RCC 7860 (cell line): ENCODE measurements at regions not wholly inside any gene's neighbourhood (a gene's known extent, or its start where the extent isn't known, plus 50 kb on each side); places are given as distances from the start of the nearest gene placed in this dataset.
"Not testable (repeated sequence)": the region's sequence is repeated elsewhere in the genome, so short reads cannot be mapped to it uniquely, and the experiment has no call there.

ENCODE experiments used
- DNase-seq: peaks from one replicate; pipeline ENCODE4 v3.0.0-alpha.2; 2015; ENCODE audit warnings: low spot score
- FAIRE-seq: peaks from 2 replicates; lab custom pipeline; 2012; peaks lifted over from hg19 to GRCh38; lab: Jason Lieb, UNC

- FAIRE-seq, result no peak
- DNase-seq, result no peak
These were observed 87.0 kb upstream of the SPRY4 start for GRCh38 chr5:142411656-142412425.

GRCh38 chr5:142411103-142411502, 86.3 kb upstream of the SPRY4 start:
- no peak for DNase-seq
- no peak for FAIRE-seq

DNA sequence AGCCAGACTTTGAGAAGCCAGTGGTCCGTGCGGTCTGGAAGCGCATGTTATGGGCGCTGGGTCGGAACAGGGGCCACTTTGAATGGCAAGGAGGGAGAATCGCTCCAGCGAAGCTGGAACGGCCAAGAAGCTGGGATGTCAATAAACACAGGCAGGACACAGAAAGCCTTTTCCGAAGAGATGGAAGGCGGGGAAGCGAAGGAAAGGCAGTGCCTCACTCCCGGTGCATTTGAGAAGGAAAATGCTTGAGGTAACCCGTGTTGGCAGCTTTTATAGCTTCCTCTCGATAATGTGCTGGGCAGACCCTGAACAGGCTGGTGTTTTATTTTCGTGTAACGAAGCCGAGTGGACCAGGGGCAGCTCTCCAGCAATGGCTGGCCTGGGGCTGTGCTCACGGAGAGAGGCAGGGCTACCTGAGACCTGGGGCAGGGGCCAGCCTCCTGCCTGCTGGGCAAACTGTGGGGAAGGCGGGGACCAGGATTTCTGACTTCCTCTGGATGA, 84.2 kb upstream of the SPRY4 start:
- DNase-seq, result no peak

DNA sequence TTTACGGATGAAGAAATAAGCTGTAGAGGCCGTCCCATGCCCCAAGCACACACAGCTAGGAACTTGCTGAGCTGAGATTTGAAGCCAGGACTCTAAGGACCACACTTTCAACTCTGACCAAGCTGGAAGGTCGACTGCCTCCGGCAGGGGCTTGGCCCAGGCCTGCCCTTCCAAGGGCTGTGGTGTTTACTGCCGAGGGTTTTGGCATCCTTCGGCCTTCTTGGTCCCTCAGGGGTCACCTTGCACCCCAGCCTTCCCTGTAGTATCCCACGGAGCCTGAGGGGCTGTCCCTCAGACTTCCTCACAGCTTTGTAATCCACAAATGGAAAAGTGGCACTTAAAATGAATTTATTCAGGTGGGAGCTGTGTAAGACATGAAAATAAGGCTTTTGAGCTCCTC, 83.7 kb upstream of the SPRY4 start:
- DNase-seq, result no peak
- FAIRE-seq, result no peak

More for the DNA sequence above, 84.2 kb upstream of the SPRY4 start:
- FAIRE-seq, result no peak

GRCh38 chr5:142405814-142406395, 81.1 kb upstream of the SPRY4 start:
- FAIRE-seq (no peak), DNase-seq (no peak)

DNA sequence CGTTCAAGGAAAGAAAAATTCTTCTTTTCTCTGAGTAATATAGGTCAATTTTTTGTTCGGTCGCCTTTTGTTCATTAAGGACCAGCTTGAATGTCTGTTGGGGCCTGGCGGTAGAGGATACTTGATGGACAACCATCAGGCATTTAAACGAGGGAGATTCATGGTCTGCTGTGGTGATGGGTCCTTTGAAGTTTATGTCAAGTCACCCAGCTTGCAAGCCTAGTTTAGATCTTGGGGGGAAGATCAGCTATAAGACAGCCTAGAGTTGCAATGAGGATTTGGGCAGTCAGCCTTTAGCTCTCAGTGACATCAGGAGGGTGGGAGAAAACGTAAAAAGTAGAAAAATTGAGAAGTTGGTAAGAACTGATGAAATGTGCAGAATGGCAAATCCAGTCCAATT, 80.2 kb upstream of the SPRY4 start:
- FAIRE-seq, result no peak

GRCh38 chr5:142404046-142404477, 79.2 kb upstream of the SPRY4 start:
- DNase-seq (no peak), FAIRE-seq (no peak)

More for the DNA sequence above, 80.2 kb upstream of the SPRY4 start:
- no peak for DNase-seq

DNA sequence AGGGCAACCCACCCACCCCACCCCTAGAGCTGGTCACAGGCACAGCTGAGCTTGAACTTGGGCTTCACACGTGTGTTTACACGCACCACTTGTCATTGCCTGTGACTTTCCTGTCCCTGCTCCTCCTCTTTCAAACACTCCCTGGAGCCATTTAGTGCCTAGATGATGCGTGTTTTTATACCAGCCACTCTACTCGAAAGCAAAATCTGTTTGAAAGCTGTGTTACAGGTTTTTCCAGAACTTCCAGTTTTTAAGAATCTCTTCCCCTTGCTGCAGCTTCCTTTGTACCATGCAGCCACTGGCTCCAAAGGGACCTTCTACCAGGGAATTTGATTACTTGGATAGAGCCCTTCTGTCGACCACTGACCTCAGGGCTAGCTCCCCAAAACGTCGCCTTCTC, 78.8 kb upstream of the SPRY4 start:
- FAIRE-seq, result no peak
- no peak for DNase-seq

- no peak for DNase-seq
- no peak for FAIRE-seq
These were observed 78.0 kb upstream of the SPRY4 start for GRCh38 chr5:142402752-142403318.

DNA sequence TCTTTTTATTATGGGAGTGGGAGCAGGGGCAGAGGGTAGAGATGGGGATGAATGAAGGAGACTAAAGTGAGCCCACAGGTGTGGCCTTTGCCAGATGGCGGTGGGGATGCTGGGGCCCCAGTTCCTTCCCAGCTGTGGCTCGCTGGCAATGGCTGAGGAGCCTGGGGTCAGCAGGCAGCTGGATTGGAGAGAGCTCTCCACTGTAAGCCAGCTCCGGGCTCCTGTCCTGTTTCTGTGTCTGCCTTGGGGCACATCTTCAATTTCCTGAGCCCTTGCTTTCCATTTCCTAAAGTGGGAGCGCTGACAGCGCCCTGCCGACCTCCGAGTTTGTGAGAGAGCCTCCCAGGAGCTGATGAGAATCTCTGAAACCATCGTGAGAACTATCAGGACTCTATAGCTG, 75.6 kb upstream of the SPRY4 start:
- DNase-seq, result no peak
- no peak for FAIRE-seq

GRCh38 chr5:142399891-142400290, 75.1 kb upstream of the SPRY4 start:
- FAIRE-seq (no peak), DNase-seq (no peak)

- FAIRE-seq (no peak), DNase-seq (no peak)
These were observed 73.9 kb upstream of the SPRY4 start for GRCh38 chr5:142398730-142399055.

DNA sequence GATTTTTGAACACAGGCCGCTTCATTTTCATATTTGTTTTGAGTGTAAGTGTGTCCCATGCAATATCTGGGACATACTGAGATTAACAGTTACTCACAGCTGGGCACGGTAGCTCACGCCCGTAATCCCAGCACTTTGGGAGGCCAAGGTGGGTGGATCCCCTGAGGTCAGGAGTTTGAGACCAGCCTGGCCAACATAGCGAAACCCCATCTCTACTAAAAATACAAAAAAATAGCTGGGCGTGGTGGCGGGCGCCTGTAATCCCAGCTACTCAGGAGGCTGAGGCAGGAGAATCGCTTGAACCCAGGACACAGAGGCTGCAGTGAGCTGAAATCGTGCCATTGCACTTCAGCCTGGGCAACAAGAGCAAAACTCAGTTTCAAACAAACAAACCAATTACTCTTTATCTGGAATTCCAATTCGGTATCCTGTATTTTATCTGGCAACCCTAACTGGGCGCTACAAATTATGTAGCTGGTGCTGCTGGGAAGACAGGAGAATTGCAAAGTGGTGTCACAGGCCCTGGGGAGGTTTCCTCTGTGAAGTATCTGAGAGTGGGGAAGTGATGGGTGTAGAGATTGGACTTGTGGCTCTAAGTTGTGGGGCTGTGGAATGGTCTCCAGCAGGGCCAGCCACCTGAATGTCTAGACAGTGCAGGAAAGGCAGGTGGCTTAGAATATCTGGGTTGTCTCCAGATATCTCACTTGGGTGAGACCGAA, 73.3 kb upstream of the SPRY4 start:
- FAIRE-seq, DNase-seq: not testable (repeated sequence)

DNA sequence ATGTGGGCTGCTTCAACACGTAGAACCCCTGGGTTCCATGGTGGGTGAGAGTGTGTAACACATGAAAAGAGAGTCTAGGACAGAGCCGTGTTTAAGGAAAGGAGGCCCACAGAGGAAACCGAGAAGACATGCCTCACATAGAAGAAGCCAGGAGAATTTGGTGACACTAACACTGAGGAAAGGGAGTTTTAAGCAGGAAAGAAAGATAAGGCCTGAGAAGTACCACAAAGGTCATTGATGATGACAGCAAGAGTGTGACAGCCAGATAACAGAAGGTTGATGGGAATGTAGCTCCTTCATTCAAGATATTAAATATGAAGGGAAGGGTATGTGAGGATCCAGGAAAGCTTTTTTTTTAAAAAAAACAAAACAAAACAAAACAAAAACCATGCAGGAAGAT, 72.4 kb upstream of the SPRY4 start:
- DNase-seq (no peak), FAIRE-seq (no peak)

- FAIRE-seq, result no peak
- no peak for DNase-seq
These were observed 71.7 kb upstream of the SPRY4 start for GRCh38 chr5:142396436-142397038.

DNA sequence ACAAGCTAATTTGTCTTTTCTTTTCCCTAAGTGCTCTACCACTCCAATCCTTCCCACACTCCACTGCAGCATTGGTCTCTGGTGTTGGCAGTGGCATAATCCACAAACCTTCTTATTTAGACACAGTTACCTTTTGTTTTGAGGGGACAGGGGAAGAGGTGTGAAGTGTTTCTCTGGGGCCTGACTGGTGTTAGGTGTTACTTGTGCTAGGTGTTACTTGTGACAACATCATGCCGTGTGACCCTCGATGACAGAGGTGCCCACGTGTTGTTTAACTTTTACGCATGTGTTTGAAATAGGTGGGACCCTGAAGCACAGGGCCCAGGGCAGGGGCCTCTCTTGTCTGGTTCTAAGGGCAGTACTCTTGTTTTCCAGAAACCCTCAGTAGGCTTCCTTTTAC, 70.5 kb upstream of the SPRY4 start:
- DNase-seq (no peak), FAIRE-seq (no peak)

DNA sequence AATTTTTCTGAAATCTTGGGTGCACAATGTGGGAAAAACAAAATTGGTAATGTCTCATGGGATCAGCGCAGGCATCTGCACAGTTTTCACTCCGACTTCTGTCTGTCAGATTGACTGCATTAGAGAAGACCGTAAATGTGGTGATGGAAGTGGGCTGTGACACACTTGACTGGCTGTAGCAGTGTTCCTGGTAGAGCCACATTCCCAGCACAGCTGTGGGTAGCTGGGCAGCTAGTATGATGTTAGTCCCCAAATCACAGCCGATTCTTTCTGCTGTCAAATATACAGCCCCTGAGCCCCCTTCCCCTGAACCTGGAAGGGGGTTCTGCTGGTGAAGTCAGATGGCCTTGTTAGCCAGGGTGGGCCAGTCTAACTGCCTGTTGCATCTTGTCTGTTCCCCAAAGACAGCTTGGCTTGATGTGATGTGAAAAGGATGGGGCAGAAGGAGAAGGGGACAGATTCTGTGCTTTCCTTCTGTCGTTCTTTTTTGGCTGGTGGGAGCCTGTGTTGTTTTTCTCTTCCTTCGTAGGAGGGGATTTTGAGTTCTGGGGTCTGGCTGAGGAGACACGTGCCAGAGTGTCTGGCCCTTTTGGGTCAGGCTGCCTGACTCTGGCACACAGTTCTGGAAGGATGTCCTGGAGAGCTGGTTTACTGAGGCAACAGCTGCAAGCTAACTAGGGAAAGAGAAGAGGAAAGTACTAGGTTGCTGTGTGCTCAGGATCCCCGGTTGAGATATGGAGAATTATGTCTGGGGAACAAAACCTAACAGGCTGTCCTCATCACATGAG, 66.4 kb upstream of the SPRY4 start:
- DNase-seq, result no peak
- FAIRE-seq, result no peak

DNA sequence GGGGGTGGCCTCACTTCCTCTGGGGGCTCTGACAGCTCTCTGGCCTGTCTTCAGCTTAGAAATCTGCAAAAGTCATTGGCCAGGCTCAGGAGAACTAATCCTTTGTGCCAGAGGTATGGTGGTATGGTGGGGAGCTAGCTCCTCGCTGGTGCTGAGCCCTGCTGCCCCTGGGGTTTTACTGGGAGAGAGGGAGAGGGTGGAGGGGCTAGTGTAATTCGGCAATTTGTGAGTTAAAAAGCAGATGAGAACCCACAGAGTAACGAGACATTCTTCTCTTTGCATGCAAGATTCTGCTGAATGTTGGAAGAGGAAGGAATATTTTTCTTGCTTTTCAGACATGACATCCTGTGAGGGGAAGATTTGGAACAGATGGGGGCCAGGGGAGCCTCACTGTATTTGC, 65.5 kb upstream of the SPRY4 start:
- DNase-seq, result no peak
- FAIRE-seq, result no peak

GRCh38 chr5:142388696-142389095, 63.9 kb upstream of the SPRY4 start:
- DNase-seq (no peak), FAIRE-seq (no peak)

DNA sequence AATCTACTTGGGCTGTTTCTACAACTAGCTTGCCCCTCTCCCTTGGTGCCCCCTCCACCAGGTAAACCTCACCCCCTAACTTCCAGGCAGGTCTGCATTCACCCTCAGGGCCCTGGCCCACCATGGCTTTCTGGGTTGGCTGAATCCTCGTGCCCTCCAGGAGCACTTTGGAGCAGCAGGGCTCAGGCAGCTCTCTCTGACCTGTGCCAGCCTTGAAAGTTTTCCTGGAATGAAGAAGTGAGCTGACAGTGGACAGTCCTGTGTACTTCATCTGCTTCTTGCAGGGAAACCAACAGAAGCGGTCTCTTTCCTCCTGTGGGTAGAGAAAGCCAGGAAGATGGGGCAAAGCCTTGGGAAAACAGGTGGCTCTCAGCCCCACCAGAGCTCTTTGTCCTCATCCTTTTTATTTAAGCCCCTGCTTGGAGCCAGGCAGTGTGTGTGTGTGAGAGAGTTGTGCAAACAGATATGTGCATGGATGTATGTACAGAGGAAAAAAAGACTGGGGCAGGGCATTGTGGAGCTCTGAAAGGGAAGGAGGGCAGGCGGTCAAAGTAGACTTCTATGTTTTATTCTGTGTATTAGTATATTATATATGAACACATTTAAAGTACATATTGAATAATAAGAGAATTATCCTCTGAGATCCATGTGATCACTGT, 62.3 kb upstream of the SPRY4 start:
- no peak for DNase-seq
- FAIRE-seq, result no peak
